MCF 10A (cell line): ENCODE measurements at regions not wholly inside any gene's neighbourhood (a gene's known extent, or its start where the extent isn't known, plus 50 kb on each side); places are given as distances from the start of the nearest gene placed in this dataset.
A peak's percentile ranks its signal among the peaks of the same experiment; 100 is the strongest.

Experiments used
- BruUV-seq: library from RNA; stranded (reverse); fragments of 400-500 nt; replicated peaks from 2 replicates; lab custom pipeline; 2021; lab: Mats Ljungman, UMichigan
- CTCF ChIA-PET: fragments of 300-600 bp; sonication (Branson Sonifier 250); formaldehyde crosslinking; extraction: SDS; loops from one replicate; lab custom pipeline; 2021; ENCODE audit warnings: antibody characterized with exemption, inconsistent platforms; lab: Yijun Ruan, JAX
- POLR2A ChIA-PET: fragments of 300-600, 350-650 bp; sonication (Branson Sonifier 250); formaldehyde crosslinking; extraction: SDS; loops from one replicate; lab custom pipeline; 2020; ENCODE audit warnings: antibody characterized with exemption, inconsistent platforms; lab: Yijun Ruan, JAX
- DNase-seq: peaks from one replicate; pipeline ENCODE4 v3.0.0-alpha.2; 2018; ENCODE audit not compliant: unreplicated experiment
- H3K27ac Mint-ChIP-seq: one replicate; pipeline ENCODE4 v1.8.0; 2022; ENCODE audit warnings: mild to moderate bottlenecking, low read depth, mixed read lengths; ENCODE audit not compliant: unreplicated experiment
- H3K27me3 Mint-ChIP-seq: one replicate; pipeline ENCODE4 v1.8.0; 2022; ENCODE audit warnings: mixed read lengths; ENCODE audit not compliant: insufficient read depth, unreplicated experiment
- H3K36me3 Mint-ChIP-seq: one replicate; pipeline ENCODE4 v1.8.0; 2022; ENCODE audit warnings: mild to moderate bottlenecking, moderate library complexity, mixed read lengths; ENCODE audit not compliant: insufficient read depth, unreplicated experiment
- H3K4me1 Mint-ChIP-seq: one replicate; pipeline ENCODE4 v1.8.0; 2022; ENCODE audit warnings: mixed read lengths; ENCODE audit not compliant: insufficient read depth, unreplicated experiment
- H3K4me3 Mint-ChIP-seq: one replicate; pipeline ENCODE4 v1.8.0; 2022; ENCODE audit warnings: mild to moderate bottlenecking, moderate library complexity, mixed read lengths; ENCODE audit not compliant: unreplicated experiment
- H3K9me3 Mint-ChIP-seq: one replicate; pipeline ENCODE4 v1.8.0; 2022; ENCODE audit warnings: mixed read lengths; ENCODE audit not compliant: unreplicated experiment
- CTCF ChIP-seq: fragments of 200-600 bp; IDR thresholded peaks from one replicate; pipeline ENCODE4 v1.8.0; 2022; ENCODE audit warnings: antibody characterized with exemption, mild to moderate bottlenecking; ENCODE audit not compliant: unreplicated experiment
- intact Hi-C: fragments of 100-400 bp; cut with micrococcal nuclease; formaldehyde crosslinking; loops from 2 replicates; pipeline ENCODE4 v1.14.1; 2022

DNA sequence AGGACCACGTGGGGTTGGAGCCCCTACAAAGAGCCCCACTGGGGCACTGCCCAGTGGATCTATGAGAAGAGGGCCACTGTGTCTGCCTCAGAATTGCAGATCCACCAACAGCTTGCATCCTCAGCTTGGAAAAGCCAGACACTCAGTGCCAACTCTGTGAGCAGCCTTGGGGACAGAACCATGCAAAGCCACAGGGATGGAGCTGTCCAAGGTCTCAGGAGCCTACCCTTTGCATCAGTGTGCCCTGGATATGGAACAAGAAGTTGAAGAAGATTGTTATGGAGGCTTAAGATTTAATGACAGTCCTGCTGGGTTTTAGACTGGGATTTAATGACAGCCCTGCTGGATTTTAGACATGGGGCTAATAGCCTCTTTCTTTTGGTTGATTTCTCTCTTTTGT lies 1670.9 kb downstream of the PLA2G4A start:
- peak; percentile 30 for DNase-seq
- no peaks in the 10 kb centered on the region for H3K4me1 Mint-ChIP-seq
- ChIA-PET CTCF (no interaction called here), POLR2A (no interaction called here)
- H3K27me3 Mint-ChIP-seq = no peaks in the 10 kb centered on the region
- intact Hi-C loops = no loop called here
- TF ChIP-seq CTCF = no peak
- H3K36me3 Mint-ChIP-seq = no peaks in the 10 kb centered on the region
- H3K4me3 Mint-ChIP-seq = no peak overlapping the region
- no TSS peak for BruUV-seq
- peaks cover 9% of the 10 kb centered on the region for H3K9me3 Mint-ChIP-seq
- H3K27ac Mint-ChIP-seq = no peak overlapping the region

GRCh38 chr1:188514917-188515316 lies 1686.2 kb downstream of the PLA2G4A start:
- Mint-ChIP-seq H3K9me3 (no peaks in the 10 kb centered on the region), H3K4me1 (no peaks in the 10 kb centered on the region), H3K27ac (no peak overlapping the region), H3K27me3 (no peaks in the 10 kb centered on the region), H3K4me3 (no peak overlapping the region), H3K36me3 (no peaks in the 10 kb centered on the region)
- ChIA-PET CTCF (interaction anchor here (0.7 kb wide), 1 partner anchor 1036 kb away, joined by 3 read pairs; no protein-coding TSS in a partner anchor), POLR2A (no interaction called here)
- no TSS peak for BruUV-seq
- no peak for DNase-seq
- intact Hi-C loops = no loop called here
- TF ChIP-seq CTCF = no peak

DNA sequence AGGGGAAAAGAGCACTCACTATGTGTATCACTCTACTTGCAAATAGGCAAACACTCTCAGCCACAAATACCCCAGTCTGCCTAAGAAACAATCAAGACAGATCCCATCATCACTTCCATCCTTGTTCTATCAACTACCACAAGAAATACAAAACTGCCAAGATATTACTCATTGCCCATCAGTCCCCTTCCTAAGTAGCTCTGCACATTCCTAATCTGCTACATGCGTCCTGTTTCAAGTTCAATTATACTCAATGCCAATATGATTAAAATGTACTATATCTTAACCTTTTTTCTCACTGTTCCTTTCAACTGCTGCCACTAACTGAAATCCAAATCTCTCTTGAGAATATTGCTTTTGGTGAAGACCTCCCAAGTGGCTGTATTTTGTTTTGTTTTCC lies 1688.4 kb downstream of the PLA2G4A start:
- POLR2A ChIA-PET = no interaction called here

GRCh38 chr1:188551176-188551575 lies 1722.4 kb downstream of the PLA2G4A start:
- BruUV-seq = no TSS peak
- TF ChIP-seq CTCF = no peak
- Mint-ChIP-seq H3K9me3 (no peaks in the 10 kb centered on the region), H3K27me3 (no peaks in the 10 kb centered on the region), H3K36me3 (no peaks in the 10 kb centered on the region), H3K4me1 (no peaks in the 10 kb centered on the region), H3K27ac (no peak overlapping the region), H3K4me3 (no peak overlapping the region)
- POLR2A ChIA-PET = interaction anchor here (1.0 kb wide), 1 partner anchor 11 kb away, joined by 4 read pairs; no protein-coding TSS in a partner anchor
- CTCF ChIA-PET = no interaction called here
- intact Hi-C loops = no loop called here
- no peak for DNase-seq

More for the DNA sequence above, 1688.4 kb downstream of the PLA2G4A start:
- DNase-seq = no peak
- intact Hi-C loops = no loop called here
- no peak for TF ChIP-seq CTCF
- Mint-ChIP-seq H3K9me3 (no peaks in the 10 kb centered on the region), H3K4me1 (no peaks in the 10 kb centered on the region), H3K27ac (no peak overlapping the region), H3K4me3 (no peak overlapping the region), H3K36me3 (no peaks in the 10 kb centered on the region), H3K27me3 (no peaks in the 10 kb centered on the region)
- no TSS peak for BruUV-seq
- CTCF ChIA-PET = no interaction called here
